HFFc6 (cell line): ENCODE measurements at regions not wholly inside any gene's neighbourhood (a gene's known extent, or its start where the extent isn't known, plus 50 kb on each side); places are given as distances from the start of the nearest gene placed in this dataset.

Experiments used
- DNase-seq: peaks from one replicate; pipeline ENCODE4 v3.0.0-alpha.2; 2018
- H3K27ac Mint-ChIP-seq: 2 replicates; pipeline ENCODE4 v1.8.0; 2020; ENCODE audit warnings: mild to moderate bottlenecking, mixed read lengths
- H3K27me3 Mint-ChIP-seq: 2 replicates; pipeline ENCODE4 v1.8.0; 2021; ENCODE audit warnings: mild to moderate bottlenecking, moderate library complexity, mixed read lengths; ENCODE audit not compliant: insufficient read depth
- H3K36me3 Mint-ChIP-seq: 2 replicates; pipeline ENCODE4 v1.8.0; 2021; ENCODE audit warnings: low read depth, mixed read lengths
- H3K4me1 Mint-ChIP-seq: 2 replicates; pipeline ENCODE4 v1.8.0; 2020; ENCODE audit warnings: low read depth, mixed read lengths
- H3K4me3 Mint-ChIP-seq: 2 replicates; pipeline ENCODE4 v1.8.0; 2020; ENCODE audit warnings: mild to moderate bottlenecking, moderate library complexity, mixed read lengths
- H3K9me3 Mint-ChIP-seq: 2 replicates; pipeline ENCODE4 v1.8.0; 2020; ENCODE audit warnings: mild to moderate bottlenecking, mixed read lengths
- TF ChIP-seq, protein P1 (sequence below): fragments of 200-600 bp; sonication (generic); IDR thresholded peaks from 2 replicates; pipeline ENCODE4 v1.5.0; 2021; ENCODE audit warnings: antibody characterized with exemption, mild to moderate bottlenecking

- Mint-ChIP-seq H3K36me3 (no peaks in the 10 kb centered on the region), H3K9me3 (peaks cover 20% of the 10 kb centered on the region), H3K4me3 (no peak overlapping the region), H3K27ac (no peak overlapping the region), H3K27me3 (no peaks in the 10 kb centered on the region), H3K4me1 (no peaks in the 10 kb centered on the region)
- TF ChIP-seq, protein P1, sequence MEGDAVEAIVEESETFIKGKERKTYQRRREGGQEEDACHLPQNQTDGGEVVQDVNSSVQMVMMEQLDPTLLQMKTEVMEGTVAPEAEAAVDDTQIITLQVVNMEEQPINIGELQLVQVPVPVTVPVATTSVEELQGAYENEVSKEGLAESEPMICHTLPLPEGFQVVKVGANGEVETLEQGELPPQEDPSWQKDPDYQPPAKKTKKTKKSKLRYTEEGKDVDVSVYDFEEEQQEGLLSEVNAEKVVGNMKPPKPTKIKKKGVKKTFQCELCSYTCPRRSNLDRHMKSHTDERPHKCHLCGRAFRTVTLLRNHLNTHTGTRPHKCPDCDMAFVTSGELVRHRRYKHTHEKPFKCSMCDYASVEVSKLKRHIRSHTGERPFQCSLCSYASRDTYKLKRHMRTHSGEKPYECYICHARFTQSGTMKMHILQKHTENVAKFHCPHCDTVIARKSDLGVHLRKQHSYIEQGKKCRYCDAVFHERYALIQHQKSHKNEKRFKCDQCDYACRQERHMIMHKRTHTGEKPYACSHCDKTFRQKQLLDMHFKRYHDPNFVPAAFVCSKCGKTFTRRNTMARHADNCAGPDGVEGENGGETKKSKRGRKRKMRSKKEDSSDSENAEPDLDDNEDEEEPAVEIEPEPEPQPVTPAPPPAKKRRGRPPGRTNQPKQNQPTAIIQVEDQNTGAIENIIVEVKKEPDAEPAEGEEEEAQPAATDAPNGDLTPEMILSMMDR = no peak
- DNase-seq = no peak
Measured at GRCh38 chr5:85010014-85010562, 625.4 kb upstream of the EDIL3 start.

GRCh38 chr5:85017261-85017660, 632.6 kb upstream of the EDIL3 start:
- TF ChIP-seq, protein P1 = no peak
- no peak overlapping the region for H3K27ac Mint-ChIP-seq
- H3K4me3 Mint-ChIP-seq = no peak overlapping the region
- H3K36me3 Mint-ChIP-seq = peaks cover 2% of the 10 kb centered on the region; the same call in 1 of the 2 replicates
- H3K9me3 Mint-ChIP-seq = peaks cover 12% of the 10 kb centered on the region
- H3K4me1 Mint-ChIP-seq = no peaks in the 10 kb centered on the region
- no peak for DNase-seq
- H3K27me3 Mint-ChIP-seq = no peaks in the 10 kb centered on the region; the same call in 1 of the 2 replicates

DNA sequence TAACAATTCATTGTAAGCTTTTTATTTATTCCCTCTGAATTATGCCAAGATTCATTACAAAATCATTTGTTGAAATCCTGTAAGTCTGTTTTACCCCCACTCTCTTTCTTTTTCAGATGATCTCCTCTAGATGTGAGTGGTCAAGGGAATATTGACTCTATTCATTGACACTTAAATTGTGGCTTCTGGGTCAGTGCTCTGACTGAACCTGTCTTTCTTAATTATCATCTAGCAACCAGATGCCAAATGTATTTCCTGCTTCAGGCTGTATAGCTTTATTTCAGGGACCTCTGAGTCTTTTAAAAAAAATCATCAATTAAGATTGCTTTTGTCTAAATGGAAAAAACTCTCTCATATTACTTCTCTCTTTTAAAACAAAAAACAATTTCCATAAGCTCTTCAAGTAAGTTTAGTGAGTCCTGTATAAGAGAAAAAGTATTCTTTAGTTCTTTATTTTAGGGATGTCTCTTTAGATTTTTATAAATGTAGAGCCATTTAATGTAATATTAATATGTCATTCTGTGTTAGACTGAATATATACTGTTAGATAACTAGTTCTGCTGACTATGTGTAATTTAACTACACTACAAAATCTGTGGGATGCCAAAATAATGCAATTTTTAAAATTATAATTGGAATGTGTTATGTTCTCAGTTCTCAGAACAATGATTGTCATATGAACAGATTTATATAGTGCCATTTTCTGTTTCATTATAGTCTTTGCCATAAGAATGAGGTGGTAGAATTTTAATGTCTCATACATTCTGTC, 645.8 kb upstream of the EDIL3 start:
- Mint-ChIP-seq H3K9me3 (peaks cover 14% of the 10 kb centered on the region), H3K36me3 (no peaks in the 10 kb centered on the region), H3K4me1 (no peaks in the 10 kb centered on the region), H3K4me3 (no peak overlapping the region), H3K27me3 (no peaks in the 10 kb centered on the region), H3K27ac (no peak overlapping the region)
- TF ChIP-seq, protein P1 = no peak
- no peak for DNase-seq

DNA sequence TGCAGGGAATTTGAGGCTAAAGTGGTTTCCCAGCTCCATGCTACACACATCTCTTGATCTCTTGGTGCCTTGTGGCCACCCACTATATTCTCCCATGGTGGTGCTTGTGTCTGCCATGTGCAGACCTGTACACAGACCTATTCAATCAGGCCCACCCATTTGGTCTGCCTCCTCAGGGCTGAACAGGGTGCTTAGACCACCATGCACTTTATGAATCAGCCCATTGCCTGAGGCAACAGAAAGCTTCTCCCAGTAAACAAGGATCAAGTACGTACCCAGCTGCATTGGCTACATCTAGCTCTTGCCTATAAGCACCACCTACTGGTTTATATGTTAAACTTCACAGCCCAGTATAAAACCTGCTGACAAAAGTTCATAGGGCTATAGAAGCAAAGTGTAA, 664.3 kb upstream of the EDIL3 start:
- Mint-ChIP-seq H3K9me3 (peaks cover 31% of the 10 kb centered on the region), H3K36me3 (no peaks in the 10 kb centered on the region), H3K4me3 (no peak overlapping the region), H3K4me1 (no peaks in the 10 kb centered on the region), H3K27ac (no peak overlapping the region), H3K27me3 (no peaks in the 10 kb centered on the region)
- no peak for DNase-seq
- TF ChIP-seq, protein P1 = peak; percentile 29; the same call in 1 of the 2 replicates

- Mint-ChIP-seq H3K9me3 (peaks cover 22% of the 10 kb centered on the region), H3K27ac (no peak overlapping the region), H3K4me1 (no peaks in the 10 kb centered on the region), H3K36me3 (0 out of 2 replicates have a peak, but pooled peaks cover 4% of the 10 kb centered on the region), H3K4me3 (no peak overlapping the region), H3K27me3 (no peaks in the 10 kb centered on the region)
- no peak for DNase-seq
- TF ChIP-seq, protein P1 = no peak
Measured at GRCh38 chr5:85052826-85053225, 668.1 kb upstream of the EDIL3 start.
